Neural cell (in vitro differentiated cells): ENCODE measurements at regions not wholly inside any gene's neighbourhood (a gene's known extent, or its start where the extent isn't known, plus 50 kb on each side); places are given as distances from the start of the nearest gene placed in this dataset.
"Not testable (repeated sequence)": the region's sequence is repeated elsewhere in the genome, so short reads cannot be mapped to it uniquely, and the experiment has no call there.

ENCODE experiments used
- H2AFZ ChIP-seq: fragments of 200-600, 300-800 bp; sonication (generic), shearing (Covaris generic); 2 replicates; pipeline ENCODE4 v1.6.0; 2014; ENCODE audit warnings: low read depth, mild to moderate bottlenecking, antibody characterized with exemption, low read length, moderate library complexity
- H3F3A ChIP-seq: fragments of 200-600 bp; shearing (Covaris generic); 2 replicates; pipeline ENCODE4 v1.6.1; 2016; ENCODE audit warnings: mild to moderate bottlenecking, moderate library complexity, mixed read lengths, antibody characterized with exemption, low read length; ENCODE audit not compliant: insufficient read depth, poor library complexity, severe bottlenecking
- H3K27ac ChIP-seq: fragments of 200-600, 300-800 bp; sonication (generic), shearing (Covaris generic); 2 replicates; pipeline ENCODE4 v1.5.1; 2014; ENCODE audit warnings: mild to moderate bottlenecking, low read length, moderate library complexity
- H3K27me3 ChIP-seq: fragments of 300-800, 200-600 bp; sonication (generic), shearing (Covaris generic); 2 replicates; pipeline ENCODE4 v1.6.0; 2014; ENCODE audit warnings: mild to moderate bottlenecking, low read depth, low read length, moderate library complexity; ENCODE audit not compliant: insufficient read depth
- H3K36me3 ChIP-seq: fragments of 300-800, 200-600 bp; sonication (generic), shearing (Covaris generic); 2 replicates; pipeline ENCODE4 v1.5.1; 2014; ENCODE audit warnings: mild to moderate bottlenecking, antibody characterized with exemption, low read length, moderate library complexity; ENCODE audit not compliant: insufficient read depth
- H3K4me2 ChIP-seq: fragments of 300-800, 200-600 bp; sonication (generic), shearing (Covaris generic); 2 replicates; pipeline ENCODE4 v1.6.0; 2014; ENCODE audit warnings: mild to moderate bottlenecking, low read length
- H3K4me3 ChIP-seq: fragments of 300-800, 200-600 bp; sonication (generic), shearing (Covaris generic); 2 replicates; pipeline ENCODE4 v1.5.1; 2014; ENCODE audit warnings: mild to moderate bottlenecking, low read length, moderate library complexity
- H3K79me2 ChIP-seq: fragments of 200-600 bp; shearing (Covaris generic); replicated peaks from 2 replicates; pipeline ENCODE4 v1.6.0; 2014; ENCODE audit warnings: mild to moderate bottlenecking, low read length, moderate library complexity; ENCODE audit not compliant: insufficient read depth
- H3K9ac ChIP-seq: fragments of 300-800, 200-600 bp; sonication (generic), shearing (Covaris generic); 2 replicates; pipeline ENCODE4 v1.6.1; 2016; ENCODE audit warnings: mild to moderate bottlenecking, low read length, mixed read lengths
- H3K9me2 ChIP-seq: fragments of 200-600 bp; shearing (Covaris generic); 2 replicates; pipeline ENCODE4 v1.6.1; 2016; ENCODE audit warnings: mild to moderate bottlenecking, low read length, mixed read lengths; ENCODE audit not compliant: insufficient read depth
- H3K9me3 ChIP-seq: fragments of 200-600, 300-800 bp; sonication (generic), shearing (Covaris generic); 2 replicates; pipeline ENCODE4 v1.6.1; 2016; ENCODE audit warnings: mild to moderate bottlenecking, mixed run types, low read length, moderate library complexity, mixed read lengths
- H4K20me1 ChIP-seq: fragments of 200-600 bp; shearing (Covaris generic); 2 replicates; pipeline ENCODE4 v1.6.1; 2016; ENCODE audit warnings: mild to moderate bottlenecking, mixed run types; ENCODE audit not compliant: insufficient read depth
- CTCF ChIP-seq: fragments of 450-650 bp; IDR thresholded peaks from 2 replicates; pipeline ENCODE4 v1.5.1; 2014; ENCODE audit warnings: antibody characterized with exemption, mild to moderate bottlenecking, moderate library complexity; ENCODE audit not compliant: poor library complexity, severe bottlenecking
- EP300 ChIP-seq: fragments of 450-650 bp; conservative IDR thresholded peaks from 2 replicates; pipeline ENCODE4 v1.6.1; 2014; ENCODE audit warnings: antibody characterized with exemption, mild to moderate bottlenecking, moderate library complexity; ENCODE audit not compliant: poor library complexity, severe bottlenecking
- EZH2 ChIP-seq: fragments of 200-600, 300-800 bp; shearing (Covaris generic), sonication (generic); IDR thresholded peaks from 2 replicates; pipeline ENCODE4 v1.6.1; 2014; ENCODE audit warnings: antibody characterized with exemption, low read length, borderline replicate concordance, mild to moderate bottlenecking; ENCODE audit not compliant: insufficient read depth, poor library complexity, severe bottlenecking
- MXI1 ChIP-seq: fragments of 450-650 bp; conservative IDR thresholded peaks from 2 replicates; pipeline ENCODE4 v1.6.1; 2014; ENCODE audit warnings: antibody characterized with exemption, mild to moderate bottlenecking; ENCODE audit not compliant: poor library complexity, severe bottlenecking
- POLR2AphosphoS5 ChIP-seq: IDR thresholded peaks from 2 replicates; pipeline ENCODE4 v1.6.1; 2012
- RAD21 ChIP-seq: fragments of 450-650 bp; conservative IDR thresholded peaks from 2 replicates; pipeline ENCODE4 v1.6.1; 2014; ENCODE audit warnings: antibody characterized with exemption, mild to moderate bottlenecking, moderate library complexity
- REST ChIP-seq: IDR thresholded peaks from 2 replicates; pipeline ENCODE4 v1.6.1; 2012; ENCODE audit warnings: borderline replicate concordance
- SMC3 ChIP-seq: fragments of 450-650 bp; conservative IDR thresholded peaks from 2 replicates; pipeline ENCODE4 v1.6.1; 2014; ENCODE audit warnings: antibody characterized with exemption, mild to moderate bottlenecking, moderate library complexity; ENCODE audit not compliant: poor library complexity
- TAF1 ChIP-seq: IDR thresholded peaks from 2 replicates; pipeline ENCODE4 v1.6.1; 2012; ENCODE audit warnings: low read depth
- small RNA-seq, 3 experiments: library from RNA; depleted of rRNA; stranded (forward); fragments of <200 nt; gene quantifications; one replicate each; pipeline ENCODE3, GENCODE V24; 2012

- no peaks in the 10 kb centered on the region for H3F3A ChIP-seq
- TF ChIP-seq CTCF (no peak), MXI1 (no peak), SMC3 (no peak), EZH2 (no peak), TAF1 (no peak), REST (no peak), RAD21 (no peak), POLR2AphosphoS5 (no peak), EP300 (no peak)
- H3K9me2 ChIP-seq: no peaks in the 10 kb centered on the region
These were observed 59.7 kb upstream of the CACHD1 start for GRCh38 chr1:64410217-64410616.

GRCh38 chr1:64414855-64415546 lies 54.9 kb upstream of the CACHD1 start:
- not testable (repeated sequence) for H2AFZ ChIP-seq, H3K79me2 ChIP-seq, H3K36me3 ChIP-seq, H3K27me3 ChIP-seq, H3K27ac ChIP-seq, H3K4me2 ChIP-seq, H4K20me1 ChIP-seq, H3K9ac ChIP-seq, H3F3A ChIP-seq, H3K4me3 ChIP-seq, H3K9me2 ChIP-seq, H3K9me3 ChIP-seq

More at GRCh38 chr1:64410217-64410616, 59.7 kb upstream of the CACHD1 start:
- Histone ChIP-seq H2AFZ (no peak overlapping the region), H3K27ac (no peak overlapping the region), H3K79me2 (no peaks in the 10 kb centered on the region), H3K9ac (no peak overlapping the region), H3K9me3 (no peaks in the 10 kb centered on the region), H3K4me2 (no peak overlapping the region), H3K4me3 (no peak overlapping the region), H3K27me3 (no peaks in the 10 kb centered on the region), H3K36me3 (no peaks in the 10 kb centered on the region), H4K20me1 (no peaks in the 10 kb centered on the region)

GRCh38 chr1:64417803-64418202 lies 52.1 kb upstream of the CACHD1 start:
- Histone ChIP-seq H2AFZ (no peak overlapping the region), H3F3A (no peaks in the 10 kb centered on the region), H4K20me1 (no peaks in the 10 kb centered on the region), H3K79me2 (no peaks in the 10 kb centered on the region), H3K9me3 (no peaks in the 10 kb centered on the region), H3K36me3 (no peaks in the 10 kb centered on the region), H3K27me3 (no peaks in the 10 kb centered on the region), H3K9me2 (no peaks in the 10 kb centered on the region), H3K4me3 (no peak overlapping the region), H3K9ac (no peak overlapping the region), H3K4me2 (no peak overlapping the region), H3K27ac (no peak overlapping the region)
- TF ChIP-seq RAD21 (no peak), SMC3 (no peak)

Small RNAs in the stretch of these regions (small RNA-seq; reads per million reads assigned to genes)
- 0 to 0.08 (median 0) reads per million in 3 experiments for gene RNU7-62P
